Epidermal melanocyte (primary cell): ENCODE measurements at regions not wholly inside any gene's neighbourhood (a gene's known extent, or its start where the extent isn't known, plus 50 kb on each side); places are given as distances from the start of the nearest gene placed in this dataset.
"Not testable (repeated sequence)": the region's sequence is repeated elsewhere in the genome, so short reads cannot be mapped to it uniquely, and the experiment has no call there.

Experiments used
- DNase-seq: peaks from one replicate; pipeline ENCODE4 v3.0.0; 2011; ENCODE audit warnings: low spot score; ENCODE audit not compliant: insufficient read length

DNA sequence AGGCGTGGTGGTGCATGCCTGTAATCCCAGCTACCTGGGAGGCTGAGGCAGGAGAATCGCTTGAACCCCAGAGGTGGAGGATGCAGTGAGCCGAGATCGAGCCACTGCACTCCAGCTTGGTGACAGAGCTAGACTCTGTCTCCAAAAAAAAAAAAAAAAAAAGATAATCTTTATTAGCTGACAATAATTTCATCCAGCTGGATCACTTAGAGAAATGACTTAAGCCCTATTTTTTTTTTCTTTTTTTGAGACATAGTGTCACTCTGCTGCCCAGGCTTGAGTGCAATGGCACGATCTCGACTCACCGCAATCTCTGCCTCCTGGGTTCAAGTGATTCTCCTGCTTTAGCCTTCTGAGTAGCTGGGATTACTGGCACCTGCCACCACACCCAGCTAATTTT lies 51.6 kb upstream of the MAP4K4 start:
- DNase-seq: not testable (repeated sequence)

- no peak for DNase-seq
Measured at GRCh38 chr2:101644842-101645383, 52.6 kb upstream of the MAP4K4 start.

DNA sequence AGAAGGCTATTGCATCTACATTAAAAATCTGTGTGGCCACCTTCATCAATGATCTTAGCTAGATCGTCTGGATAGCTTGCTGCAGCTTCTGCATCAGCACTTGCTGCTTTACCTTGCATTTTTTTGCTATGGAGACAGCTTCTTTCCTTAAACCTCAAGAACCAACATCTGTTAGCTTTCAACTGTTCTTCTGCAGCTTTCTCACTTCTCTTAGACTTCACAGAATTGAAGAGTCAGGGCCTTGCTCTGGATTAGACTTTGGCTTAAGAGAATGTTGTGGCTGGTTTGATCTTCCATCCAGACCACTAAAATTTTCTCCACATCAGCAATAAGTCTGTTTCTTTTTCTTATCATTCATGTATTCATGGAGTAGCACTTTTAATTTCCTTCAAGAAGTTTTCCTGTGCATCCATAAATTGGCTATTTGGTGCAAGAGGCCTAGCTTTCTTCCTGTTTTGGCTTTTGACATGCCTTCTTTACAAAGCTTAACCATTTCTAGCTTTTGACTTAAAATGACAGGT lies 54.4 kb upstream of the MAP4K4 start:
- no peak for DNase-seq

GRCh38 chr2:101638817-101639605 lies 58.5 kb upstream of the MAP4K4 start:
- no peak for DNase-seq

- no peak for DNase-seq
Measured at GRCh38 chr2:101638181-101638711, 59.3 kb upstream of the MAP4K4 start.

DNA sequence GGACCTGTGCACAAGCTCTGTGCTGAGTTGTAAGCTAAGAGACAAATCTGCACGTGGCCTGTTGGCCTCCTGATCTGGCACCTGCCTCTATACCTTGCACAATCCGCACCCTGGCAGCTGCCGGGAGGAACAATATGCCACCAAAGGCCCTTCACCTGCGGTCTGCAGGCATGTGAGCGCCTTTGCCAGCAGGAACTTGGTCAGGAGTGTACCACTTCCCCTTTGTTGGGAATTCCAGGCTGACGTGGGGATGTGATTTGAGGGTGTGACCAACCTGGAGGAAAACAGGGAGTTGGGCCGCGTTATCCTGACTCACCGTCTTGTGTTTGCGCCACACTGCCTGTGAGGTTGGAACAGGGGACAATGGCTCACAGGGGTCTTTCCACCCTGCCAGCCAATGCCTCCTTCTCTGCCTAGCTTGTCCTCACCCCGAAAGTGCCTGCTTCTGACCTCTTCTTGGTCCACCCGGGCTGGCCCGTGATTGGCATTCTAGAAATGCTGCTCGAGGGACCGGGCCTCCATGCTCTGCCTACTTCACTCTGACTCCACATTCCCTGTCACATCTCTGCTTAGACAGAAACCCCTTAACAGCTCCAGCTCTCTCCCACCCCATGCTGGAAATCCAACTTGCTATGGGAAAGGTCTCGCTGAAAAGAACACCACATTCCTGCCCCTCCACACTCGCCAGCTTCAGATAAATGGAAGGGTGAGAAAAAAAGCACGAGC lies 67.1 kb upstream of the MAP4K4 start:
- no peak for DNase-seq

GRCh38 chr2:101628030-101628392 lies 69.5 kb upstream of the MAP4K4 start:
- DNase-seq: no peak

- no peak for DNase-seq
Measured at GRCh38 chr2:101627285-101628029, 70.0 kb upstream of the MAP4K4 start.

GRCh38 chr2:101625814-101626213 lies 71.7 kb upstream of the MAP4K4 start:
- not testable (repeated sequence) for DNase-seq

DNA sequence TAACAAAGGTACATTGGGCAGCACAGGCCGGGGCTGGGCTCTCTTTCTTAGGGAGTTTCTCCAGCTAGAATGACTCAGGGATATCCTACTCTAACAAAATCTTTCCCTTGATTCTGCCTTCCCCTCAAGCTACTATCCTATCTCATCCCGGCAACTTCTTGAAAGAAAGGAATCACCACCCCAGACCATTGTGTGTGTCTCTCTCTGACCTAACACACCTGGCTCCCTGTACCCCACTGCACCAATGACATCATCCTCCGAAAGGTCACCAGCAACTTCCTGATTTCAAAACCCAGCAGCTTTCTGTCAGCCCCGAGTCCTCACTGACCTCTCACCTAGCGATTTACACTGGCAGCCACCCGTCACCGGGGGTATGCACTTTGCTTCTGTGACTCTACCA lies 72.1 kb upstream of the MAP4K4 start:
- DNase-seq: no peak

GRCh38 chr2:101624706-101625332 lies 72.7 kb upstream of the MAP4K4 start:
- no peak for DNase-seq

DNA sequence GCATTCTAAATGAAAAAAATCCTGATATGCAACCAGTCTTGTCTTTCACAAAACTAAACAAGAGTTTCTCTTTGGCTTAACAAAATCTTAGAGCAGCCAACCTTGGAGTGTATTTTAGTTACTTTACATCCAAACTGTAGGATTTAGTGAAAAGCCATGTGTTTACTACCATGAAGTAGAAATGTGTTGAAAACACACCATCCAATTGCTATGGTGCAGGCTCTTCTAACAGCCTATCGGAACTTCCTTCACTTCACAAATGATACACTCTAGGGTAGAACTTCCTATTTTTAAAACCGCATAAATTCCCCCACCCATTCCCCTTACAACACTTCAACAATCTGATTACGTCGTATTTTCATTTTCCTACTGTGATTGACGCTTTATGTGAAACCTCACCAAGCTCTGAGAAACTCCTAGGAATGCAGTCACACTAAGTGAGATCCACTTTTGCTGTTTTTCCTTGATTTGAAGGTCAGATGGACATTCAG lies 74.4 kb upstream of the MAP4K4 start:
- DNase-seq: no peak

DNA sequence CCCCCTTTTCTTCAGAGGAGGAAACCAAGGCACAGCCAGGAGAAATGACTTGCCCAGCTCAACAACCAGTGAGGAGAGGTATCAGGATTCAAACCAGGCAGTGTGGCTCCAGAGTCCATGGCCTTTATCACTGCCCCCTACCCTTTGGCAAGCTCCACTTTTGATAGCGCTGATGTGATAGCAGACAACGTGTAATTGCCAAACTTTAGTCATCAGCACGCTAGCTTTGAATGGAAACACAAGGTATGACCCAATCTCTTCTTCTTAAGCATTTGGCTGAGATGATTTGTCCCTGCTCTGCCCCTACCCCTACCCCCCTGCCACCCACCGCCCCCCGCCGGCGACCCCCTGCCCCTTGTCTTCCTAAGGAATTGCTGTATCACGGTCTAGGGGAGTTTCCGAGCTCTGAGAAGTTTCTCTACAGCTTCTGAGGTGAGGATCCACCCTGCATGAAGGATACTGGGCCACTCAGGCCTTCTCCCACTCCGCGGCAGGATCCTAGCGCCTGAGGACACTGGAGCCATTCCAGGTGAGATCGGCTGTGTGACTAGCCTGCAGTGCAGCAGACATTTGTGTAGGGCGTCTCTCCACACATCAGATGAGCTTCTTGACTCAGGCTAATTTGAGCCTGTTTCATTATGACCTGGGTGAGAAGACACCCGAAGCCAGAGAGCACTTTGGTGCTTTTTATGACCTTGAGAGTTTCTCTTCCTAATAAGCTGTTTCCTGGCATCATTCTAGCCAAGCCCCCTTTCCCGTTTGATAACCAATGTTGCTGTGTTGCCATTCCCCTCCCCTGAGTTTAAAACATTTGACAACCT lies 75.1 kb upstream of the MAP4K4 start:
- no peak for DNase-seq

DNA sequence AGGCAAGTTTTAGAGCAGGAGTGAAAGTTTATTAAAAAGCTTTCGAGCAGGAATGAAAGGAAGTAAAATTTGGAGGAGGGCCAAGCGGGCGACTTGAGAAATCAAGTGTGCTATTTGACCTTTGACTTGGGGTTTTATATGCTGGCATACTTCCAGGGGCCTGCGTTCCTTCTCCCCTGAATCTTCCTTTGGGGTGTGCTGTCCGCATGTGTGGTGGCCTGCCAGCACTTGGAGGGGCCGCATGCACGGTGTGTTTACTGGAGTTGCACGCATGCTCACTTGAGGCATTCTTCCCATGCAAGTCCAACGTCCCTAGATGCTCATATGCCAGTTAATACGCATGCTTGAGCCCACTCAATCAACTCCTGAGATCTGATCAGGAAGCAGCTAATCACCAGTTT lies 78.3 kb upstream of the MAP4K4 start:
- no peak for DNase-seq

DNA sequence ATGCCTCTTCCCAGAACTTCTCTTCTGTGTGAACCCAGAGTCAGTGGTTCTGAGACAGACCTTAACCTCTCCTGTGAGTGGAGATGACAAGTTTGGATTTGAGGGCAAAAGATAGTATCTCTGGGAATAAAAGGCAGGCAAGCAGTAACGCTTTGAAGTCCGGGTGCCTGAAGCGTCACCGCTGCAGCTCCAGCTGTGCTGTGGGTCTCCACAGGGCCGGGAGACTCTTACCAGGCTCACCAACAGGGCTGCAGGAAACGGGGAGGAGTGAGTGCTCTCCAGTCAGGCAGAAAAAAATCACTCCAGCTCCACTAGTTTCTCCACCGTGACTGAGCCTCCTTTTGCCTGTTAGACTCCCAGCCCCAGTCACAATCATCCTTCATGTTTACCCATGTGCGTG lies 79.7 kb upstream of the MAP4K4 start:
- DNase-seq: no peak

- DNase-seq: no peak
Measured at GRCh38 chr2:101617188-101617587, 80.3 kb upstream of the MAP4K4 start.

DNA sequence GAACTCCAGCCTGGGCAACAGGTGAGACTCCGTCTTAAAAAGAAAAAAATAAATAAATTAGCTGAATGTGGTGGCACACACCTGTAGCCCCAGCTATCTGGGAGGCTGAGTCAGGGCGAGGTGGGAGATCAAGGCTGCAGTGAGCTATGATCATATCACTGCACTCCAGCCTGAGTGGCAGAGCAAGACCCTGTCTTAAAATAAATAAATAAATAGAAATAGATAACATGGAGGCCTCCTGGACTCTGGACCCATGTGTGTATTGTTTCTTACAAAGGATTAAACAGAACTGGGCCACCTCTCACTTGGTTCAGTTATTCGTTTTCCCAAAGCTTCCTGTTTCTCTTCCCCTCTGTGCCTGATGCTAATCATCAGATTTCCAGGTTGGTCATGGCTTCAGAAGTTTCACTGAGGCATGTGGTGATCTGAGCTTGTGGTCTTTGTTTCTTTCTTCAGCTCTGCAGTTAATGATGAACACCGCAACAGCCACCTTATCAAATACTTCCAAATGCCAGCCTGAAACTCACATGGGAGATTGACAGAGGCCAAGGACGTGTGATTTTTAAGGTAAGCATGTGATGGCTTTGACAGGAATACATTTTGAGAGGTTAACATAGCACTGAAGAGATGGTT lies 83.3 kb upstream of the MAP4K4 start:
- no peak for DNase-seq

DNA sequence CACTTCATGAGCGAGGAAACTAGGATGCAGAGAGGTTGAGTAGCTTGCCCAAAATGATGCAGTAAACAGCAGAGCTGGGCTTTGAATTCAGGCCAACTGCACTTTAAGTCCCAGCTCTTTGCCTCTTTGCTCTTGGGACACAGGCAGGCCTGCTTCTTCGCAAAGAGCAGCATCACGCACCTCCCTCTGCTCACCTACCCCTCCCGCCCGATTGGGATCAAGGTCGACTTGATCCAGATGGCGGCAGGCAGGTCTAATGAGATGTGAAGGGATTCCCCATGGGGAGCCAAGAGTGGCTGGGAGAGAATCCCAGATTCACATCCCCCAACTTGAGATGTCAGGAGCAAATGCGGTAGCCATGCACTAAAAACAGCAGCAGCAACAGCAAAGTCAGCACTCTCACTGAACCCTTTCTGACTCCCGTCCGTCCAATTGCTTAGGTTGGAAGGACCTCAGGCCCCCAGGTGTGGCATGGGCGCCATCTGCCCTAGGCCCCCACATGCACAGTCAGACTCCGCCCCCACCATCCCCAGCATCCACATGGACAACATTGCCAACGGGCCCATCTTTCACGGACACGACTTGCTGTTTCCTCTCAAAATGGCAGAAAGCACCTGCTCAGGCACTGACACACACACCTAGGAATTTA lies 84.3 kb upstream of the MAP4K4 start:
- no peak for DNase-seq

DNA sequence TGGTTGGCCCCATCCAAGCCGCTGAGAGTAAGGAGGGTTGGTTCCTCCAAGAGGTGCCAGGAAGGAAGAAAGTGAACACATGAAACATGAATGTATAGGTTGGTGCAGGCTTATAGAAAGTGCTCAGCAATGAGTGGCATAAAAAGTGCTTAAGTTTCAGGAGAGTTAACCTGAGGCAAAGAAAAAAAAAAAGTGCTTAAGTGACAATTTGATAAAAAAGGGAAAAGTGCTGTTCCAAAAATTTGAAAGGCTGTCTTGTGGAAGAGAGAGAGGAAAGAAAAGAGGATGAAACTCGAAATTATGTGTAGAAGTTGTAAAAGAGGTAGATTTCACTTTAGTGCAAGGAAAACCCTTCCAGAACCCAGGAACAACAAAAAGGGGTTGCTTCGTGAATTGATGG lies 85.5 kb upstream of the MAP4K4 start:
- DNase-seq: no peak
